CD8-positive, alpha-beta memory T cell (primary cell): ENCODE measurements at regions not wholly inside any gene's neighbourhood (a gene's known extent, or its start where the extent isn't known, plus 50 kb on each side); places are given as distances from the start of the nearest gene placed in this dataset.
A peak's percentile ranks its signal among the peaks of the same experiment; 100 is the strongest.
"Not testable (repeated sequence)": the region's sequence is repeated elsewhere in the genome, so short reads cannot be mapped to it uniquely, and the experiment has no call there.

ENCODE experiments used
- CTCF ChIA-PET: fragments of 350-600 bp; sonication (Branson Sonifier 250); formaldehyde crosslinking; loops from one replicate; lab custom pipeline; 2021; ENCODE audit warnings: antibody characterized with exemption; lab: Charles Lee
- POLR2A ChIA-PET: fragments of 350-600 bp; sonication (Branson Sonifier 250); formaldehyde crosslinking; loops from one replicate; lab custom pipeline; 2021; ENCODE audit warnings: antibody characterized with exemption; lab: Charles Lee
- DNase-seq, 5 donors: peaks; one replicate each; pipeline versions ENCODE4 v3.0.0 to v3.0.0-alpha.2; 2020 to 2022; ENCODE audit warnings: mixed read lengths in 1 of 5
- H3K27ac ChIP-seq: one replicate; pipeline ENCODE4 v1.7.0; 2013; ENCODE audit warnings: low read depth, mild to moderate bottlenecking, low read length, moderate library complexity
- H3K27me3 ChIP-seq: 2 replicates; pipeline ENCODE4 v1.7.0; 2013; ENCODE audit warnings: low read length, mild to moderate bottlenecking; ENCODE audit not compliant: insufficient read depth, poor library complexity, severe bottlenecking
- H3K36me3 ChIP-seq: 2 replicates; pipeline ENCODE4 v1.7.0; 2013; ENCODE audit warnings: mild to moderate bottlenecking, low read length, moderate library complexity; ENCODE audit not compliant: insufficient read depth
- H3K4me1 ChIP-seq: 2 replicates; pipeline ENCODE4 v1.7.0; 2013; ENCODE audit warnings: mild to moderate bottlenecking, low read length, moderate library complexity; ENCODE audit not compliant: insufficient read depth
- H3K4me3 ChIP-seq: 2 replicates; pipeline ENCODE4 v1.7.0; 2013; ENCODE audit warnings: mild to moderate bottlenecking, low read length
- H3K9me3 ChIP-seq: 2 replicates; pipeline ENCODE4 v1.7.0; 2013; ENCODE audit warnings: mild to moderate bottlenecking, low read length
- H3K27ac Mint-ChIP-seq, 8 donors: one replicate each; pipeline ENCODE4 v1.8.0; 2020 to 2021; ENCODE audit warnings: mixed read lengths in 8 of 8, mild to moderate bottlenecking in 6 of 8, inconsistent platforms in 3 of 8, moderate library complexity in 3 of 8
- H3K27me3 Mint-ChIP-seq, 2 donors: one replicate each; pipeline ENCODE4 v1.8.0; 2020 to 2021; ENCODE audit warnings: mixed read lengths in 2 of 2, mild to moderate bottlenecking in 1 of 2, moderate library complexity in 1 of 2
- H3K36me3 Mint-ChIP-seq, 3 donors: one replicate each; pipeline ENCODE4 v1.8.0; 2020 to 2021; ENCODE audit warnings: mixed read lengths in 3 of 3, inconsistent platforms in 1 of 3, mild to moderate bottlenecking in 1 of 3
- H3K4me1 Mint-ChIP-seq, 3 donors: one replicate each; pipeline ENCODE4 v1.8.0; 2020 to 2021; ENCODE audit warnings: mixed read lengths in 3 of 3, inconsistent platforms in 1 of 3, mild to moderate bottlenecking in 1 of 3
- H3K4me3 Mint-ChIP-seq, 7 donors: one replicate each; pipeline ENCODE4 v1.8.0; 2020 to 2021; ENCODE audit warnings: mixed read lengths in 7 of 7, mild to moderate bottlenecking in 6 of 7, moderate library complexity in 4 of 7, inconsistent platforms in 2 of 7
- H3K9me3 Mint-ChIP-seq, 5 donors: one replicate each; pipeline ENCODE4 v1.8.0; 2020 to 2022; ENCODE audit warnings: mixed read lengths in 5 of 5, mild to moderate bottlenecking in 3 of 5, moderate library complexity in 2 of 5, inconsistent platforms in 1 of 5

GRCh38 chr22:22377335-22377734, 131.2 kb downstream of the ZNF280B start:
- no peak for DNase-seq
- H3K36me3 ChIP-seq, result no peaks in the 10 kb centered on the region
- ChIA-PET CTCF (no interaction called here), POLR2A (no interaction called here)
- no peak overlapping the region for H3K4me3 ChIP-seq
- Mint-ChIP-seq H3K9me3 (no peaks in the 10 kb centered on the region), H3K36me3 (no peaks in the 10 kb centered on the region), H3K4me3 (no peak overlapping the region), H3K27ac (no peak overlapping the region), H3K4me1 (no peaks in the 10 kb centered on the region), H3K27me3 (peaks cover 16 to 65% of the 10 kb centered on the region in 2 donors)
- no peaks in the 10 kb centered on the region for H3K4me1 ChIP-seq
- no peaks in the 10 kb centered on the region for H3K9me3 ChIP-seq
- H3K27ac ChIP-seq, result no peak overlapping the region
- H3K27me3 ChIP-seq, result no peaks in the 10 kb centered on the region

- no peaks in the 10 kb centered on the region for H3K36me3 ChIP-seq
- no peaks in the 10 kb centered on the region for H3K27me3 ChIP-seq
- no peak overlapping the region for H3K27ac ChIP-seq
- POLR2A ChIA-PET, result no interaction called here
- Mint-ChIP-seq H3K9me3 (no peaks in the 10 kb centered on the region), H3K36me3 (no peaks in the 10 kb centered on the region), H3K27ac (peak overlapping the region in 1 of 8 donors; percentile 55), H3K4me3 (no peak overlapping the region), H3K4me1 (no peaks in the 10 kb centered on the region), H3K27me3 (peaks cover 16 to 66% of the 10 kb centered on the region in 2 donors)
- H3K9me3 ChIP-seq, result no peaks in the 10 kb centered on the region
- no peak for DNase-seq
- no peak overlapping the region for H3K4me3 ChIP-seq
- CTCF ChIA-PET, result no interaction called here
- H3K4me1 ChIP-seq, result no peaks in the 10 kb centered on the region
Measured at GRCh38 chr22:22378446-22379415, 129.8 kb downstream of the ZNF280B start.

- ChIA-PET POLR2A (no interaction called here), CTCF (no interaction called here)
- no peaks in the 10 kb centered on the region for H3K9me3 ChIP-seq
- no peak overlapping the region for H3K27ac Mint-ChIP-seq
- no peak overlapping the region for H3K27ac ChIP-seq
- peaks cover 19 to 68% of the 10 kb centered on the region in 2 donors for H3K27me3 Mint-ChIP-seq
- H3K36me3 Mint-ChIP-seq, result no peaks in the 10 kb centered on the region
- no peak overlapping the region for H3K4me3 Mint-ChIP-seq
- no peaks in the 10 kb centered on the region for H3K27me3 ChIP-seq
- H3K4me3 ChIP-seq, result no peak overlapping the region
- DNase-seq, result no peak
- H3K9me3 Mint-ChIP-seq, result no peaks in the 10 kb centered on the region
- H3K4me1 ChIP-seq, result no peaks in the 10 kb centered on the region
- no peaks in the 10 kb centered on the region for H3K36me3 ChIP-seq
- no peaks in the 10 kb centered on the region for H3K4me1 Mint-ChIP-seq
Measured at GRCh38 chr22:22380098-22381030, 128.2 kb downstream of the ZNF280B start.

DNA sequence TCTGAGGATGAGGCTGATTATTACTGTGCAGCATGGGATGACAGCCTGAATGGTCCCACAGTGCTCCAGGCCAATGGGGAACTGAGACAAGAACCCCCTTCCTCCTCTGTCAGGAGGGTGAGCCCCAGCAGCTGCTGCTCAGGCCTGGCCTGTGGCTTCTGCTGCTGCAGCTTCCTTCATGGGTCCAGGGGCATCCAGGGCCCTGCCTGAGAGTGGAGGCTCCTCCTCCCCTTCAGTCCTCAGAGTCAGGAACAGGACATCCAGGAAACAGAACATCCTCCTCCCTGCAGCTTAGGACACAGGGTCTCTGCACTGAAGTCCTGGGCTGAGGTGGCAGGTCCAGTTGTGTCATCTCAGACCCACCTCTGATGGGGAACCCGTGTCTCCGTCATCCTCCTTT, 127.2 kb downstream of the ZNF280B start:
- H3K4me1 Mint-ChIP-seq, H3K27ac Mint-ChIP-seq, H3K9me3 ChIP-seq, H3K4me3 Mint-ChIP-seq, DNase-seq, H3K4me1 ChIP-seq, H3K4me3 ChIP-seq, H3K27me3 ChIP-seq, H3K36me3 ChIP-seq, H3K36me3 Mint-ChIP-seq, POLR2A ChIA-PET, H3K27ac ChIP-seq, CTCF ChIA-PET, H3K9me3 Mint-ChIP-seq: not testable (repeated sequence)
- H3K27me3 Mint-ChIP-seq, result peaks cover 21 to 68% of the 10 kb centered on the region in 2 donors

GRCh38 chr22:22384267-22384666, 124.3 kb downstream of the ZNF280B start:
- CTCF ChIA-PET, result no interaction called here
- H3K27ac Mint-ChIP-seq, result no peak overlapping the region
- no peaks in the 10 kb centered on the region for H3K36me3 Mint-ChIP-seq
- H3K27me3 Mint-ChIP-seq, result peaks cover 30 to 73% of the 10 kb centered on the region in 2 donors
- H3K9me3 ChIP-seq, result no peaks in the 10 kb centered on the region
- DNase-seq, result no peak
- no peaks in the 10 kb centered on the region for H3K4me1 Mint-ChIP-seq
- no peak overlapping the region for H3K4me3 ChIP-seq
- H3K9me3 Mint-ChIP-seq, result no peaks in the 10 kb centered on the region
- POLR2A ChIA-PET, result no interaction called here
- H3K27me3 ChIP-seq, result no peaks in the 10 kb centered on the region
- no peaks in the 10 kb centered on the region for H3K36me3 ChIP-seq
- no peak overlapping the region for H3K4me3 Mint-ChIP-seq
- H3K27ac ChIP-seq, result no peak overlapping the region
- H3K4me1 ChIP-seq, result no peaks in the 10 kb centered on the region

- Mint-ChIP-seq H3K36me3 (no peaks in the 10 kb centered on the region), H3K4me3 (no peak overlapping the region), H3K27me3 (peaks cover 30 to 74% of the 10 kb centered on the region in 2 donors), H3K9me3 (no peaks in the 10 kb centered on the region), H3K4me1 (no peaks in the 10 kb centered on the region), H3K27ac (no peak overlapping the region)
- DNase-seq, result no peak
- CTCF ChIA-PET, result no interaction called here
- POLR2A ChIA-PET, result no interaction called here
- H3K36me3 ChIP-seq, result no peaks in the 10 kb centered on the region
- H3K4me1 ChIP-seq, result no peaks in the 10 kb centered on the region
- no peak overlapping the region for H3K4me3 ChIP-seq
- H3K9me3 ChIP-seq, result no peaks in the 10 kb centered on the region
- H3K27ac ChIP-seq, result no peak overlapping the region
- H3K27me3 ChIP-seq, result no peaks in the 10 kb centered on the region
Measured at GRCh38 chr22:22384668-22385244, 123.8 kb downstream of the ZNF280B start.

DNA sequence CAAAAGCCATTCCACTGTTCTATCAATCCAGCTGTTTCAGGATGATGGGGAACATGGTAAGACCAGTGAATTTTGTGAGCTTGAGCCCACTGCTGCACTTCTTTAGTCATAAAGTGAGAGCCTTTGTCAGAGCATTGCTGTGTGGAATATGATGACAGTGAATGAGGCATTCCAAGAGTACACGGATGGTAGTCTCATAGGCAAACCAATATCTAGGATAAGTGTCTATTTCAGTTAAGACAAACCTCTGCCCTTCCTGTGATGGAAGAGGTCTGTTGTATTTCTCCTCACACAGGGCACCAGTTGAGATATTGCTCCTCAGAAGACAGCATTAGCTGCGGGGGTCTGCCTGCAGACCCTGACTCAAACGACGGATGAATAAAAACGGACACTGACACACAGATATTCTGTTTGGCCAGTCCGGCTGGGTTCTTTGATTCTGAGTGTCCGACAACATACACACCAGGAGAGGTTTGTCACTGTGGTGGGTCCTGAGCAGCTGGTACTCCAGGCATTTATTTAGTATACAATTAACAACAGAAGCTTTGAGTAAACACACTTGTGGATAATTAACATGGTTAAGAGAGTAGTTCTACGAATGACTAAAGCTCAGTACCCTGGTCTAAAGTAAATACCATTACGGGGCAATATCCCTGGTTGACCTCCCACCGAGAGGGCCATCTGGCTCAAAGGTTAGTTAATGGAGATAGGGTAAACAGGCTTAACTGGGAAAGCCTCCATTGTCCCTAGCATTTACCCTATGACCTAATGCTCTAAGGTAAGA, 121.7 kb downstream of the ZNF280B start:
- Mint-ChIP-seq H3K4me3 (no peak overlapping the region), H3K4me1 (no peaks in the 10 kb centered on the region), H3K27me3 (peaks cover 28 to 83% of the 10 kb centered on the region in 2 donors), H3K36me3 (no peaks in the 10 kb centered on the region), H3K27ac (no peak overlapping the region), H3K9me3 (no peaks in the 10 kb centered on the region)
- Histone ChIP-seq H3K9me3 (no peaks in the 10 kb centered on the region), H3K36me3 (no peaks in the 10 kb centered on the region), H3K4me3 (no peak overlapping the region), H3K4me1 (no peaks in the 10 kb centered on the region), H3K27ac (no peak overlapping the region), H3K27me3 (no peaks in the 10 kb centered on the region)
- no peak for DNase-seq
- ChIA-PET POLR2A (no interaction called here), CTCF (no interaction called here)
